ENCODE measurements at regions not wholly inside any gene's neighbourhood (a gene's known extent, or its start where the extent isn't known, plus 50 kb on each side); places are given as distances from the start of the nearest gene placed in this dataset.

GRCh38 chr5:4947106-4947505, 193.0 kb upstream of the ADAMTS16 start:
- TF ChIP-seq EZH2 (optimal IDR thresholded peaks at IDR 0.05; ENCODE audit: low read depth, low read length) (no peak), CTCF (IDR thresholded peaks at IDR 0.05; ENCODE audit: low read length) (no peak)

Measured in MM.1S (cell line).